ENCODE measurements at regions not wholly inside any gene's neighbourhood (a gene's known extent, or its start where the extent isn't known, plus 50 kb on each side); places are given as distances from the start of the nearest gene placed in this dataset.
A peak's percentile ranks its signal among the peaks of the same experiment; 100 is the strongest.

- WGBS, 3 donors, result 89 to 93% (median 93%) methylated on average over 7 of the region's 7 CpGs
- Histone ChIP-seq H3K27me3 (ENCODE audit: insufficient read depth in 3 of 3, low read length in 2 of 3) (no peaks in the 10 kb centered on the region), H3K4me1 (no peaks in the 10 kb centered on the region), H3K36me3 (ENCODE audit: insufficient read depth in 1 of 2, low read depth in 1 of 2) (no peaks in the 10 kb centered on the region), H3K4me3 (no peak overlapping the region), H3K27ac (no peak overlapping the region), H3K9me3 (no peaks in the 10 kb centered on the region)
- ATAC-seq, result no peak
- TF ChIP-seq CTCF (IDR thresholded peaks at IDR 0.05), result no peak
- intact Hi-C loops (cut with DNase I), result no loop called here
- DNase-seq, result no peak
Measured at GRCh38 chrX:10043386-10043785, 76.2 kb downstream of the CLDN34 start.

- no peaks in the 10 kb centered on the region for H3K27me3 ChIP-seq (ENCODE audit: insufficient read depth in 3 of 3, low read length in 2 of 3)
- no peak for TF ChIP-seq CTCF (IDR thresholded peaks at IDR 0.05)
- WGBS, 3 donors, result 76 to 100% (median 97%) methylated on average over 5 of the region's 5 CpGs
- H3K36me3 ChIP-seq (ENCODE audit: insufficient read depth in 1 of 2, low read depth in 1 of 2), result no peaks in the 10 kb centered on the region
- H3K27ac ChIP-seq, result no peak overlapping the region
- ATAC-seq (no peak), DNase-seq (no peak)
- intact Hi-C loops (cut with DNase I), result no loop called here
- H3K4me3 ChIP-seq, result no peak overlapping the region
- H3K9me3 ChIP-seq, result no peaks in the 10 kb centered on the region
- H3K4me1 ChIP-seq, result peaks cover 2% of the 10 kb centered on the region
Measured at GRCh38 chrX:10044021-10044420, 76.9 kb downstream of the CLDN34 start.

GRCh38 chrX:10045327-10046000 is 78.3 kb downstream of the CLDN34 start:
- no peaks in the 10 kb centered on the region for H3K36me3 ChIP-seq (ENCODE audit: insufficient read depth in 1 of 2, low read depth in 1 of 2)
- ATAC-seq (peak; percentile 69 to 89 (median 78)), DNase-seq (peak in 1 of 2 donors; percentile 64)
- no peak overlapping the region for H3K27ac ChIP-seq
- intact Hi-C loops (cut with DNase I), result no loop called here
- H3K4me3 ChIP-seq, result no peak overlapping the region
- H3K9me3 ChIP-seq, result no peaks in the 10 kb centered on the region
- WGBS, 3 donors, result 55 to 62% (median 59%) methylated on average over 11 to 13 of the region's 13 CpGs
- no peak for TF ChIP-seq CTCF (IDR thresholded peaks at IDR 0.05)
- peaks cover 10% of the 10 kb centered on the region for H3K4me1 ChIP-seq
- no peaks in the 10 kb centered on the region for H3K27me3 ChIP-seq (ENCODE audit: insufficient read depth in 3 of 3, low read length in 2 of 3)

GRCh38 chrX:10047133-10047532 is 80.0 kb downstream of the CLDN34 start:
- Histone ChIP-seq H3K4me1 (peaks cover 12% of the 10 kb centered on the region), H3K9me3 (no peaks in the 10 kb centered on the region), H3K27me3 (ENCODE audit: insufficient read depth in 3 of 3, low read length in 2 of 3) (no peaks in the 10 kb centered on the region), H3K27ac (no peak overlapping the region), H3K4me3 (no peak overlapping the region), H3K36me3 (ENCODE audit: insufficient read depth in 1 of 2, low read depth in 1 of 2) (no peaks in the 10 kb centered on the region)
- intact Hi-C loops (cut with DNase I), result no loop called here
- TF ChIP-seq CTCF (IDR thresholded peaks at IDR 0.05), result no peak
- DNase-seq (peak in 1 of 2 donors; percentile 52), ATAC-seq (no peak)
- WGBS, 3 donors, result 75 to 80% (median 80%) methylated on average over 3 to 7 of the region's 7 CpGs

DNA sequence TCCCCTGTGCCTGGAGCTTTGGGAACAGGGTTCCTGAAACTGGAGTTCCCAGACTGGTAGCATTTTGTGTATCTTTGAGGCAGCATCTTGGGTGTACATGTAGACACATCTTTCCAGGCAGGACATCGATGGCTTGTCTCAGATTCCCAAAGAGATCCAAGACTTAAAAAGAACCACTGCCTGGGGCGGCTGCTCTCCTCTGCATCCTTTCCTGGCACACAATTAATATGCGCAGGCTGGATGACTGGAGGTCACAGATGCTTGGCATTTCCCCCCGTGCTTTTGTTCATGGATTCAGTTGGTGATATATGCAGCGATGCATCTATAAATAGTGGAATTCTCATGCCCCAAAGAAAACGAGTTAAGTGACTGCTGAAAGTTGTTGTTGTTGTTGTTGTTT is 80.5 kb downstream of the CLDN34 start:
- H3K27me3 ChIP-seq (ENCODE audit: insufficient read depth in 3 of 3, low read length in 2 of 3), result no peaks in the 10 kb centered on the region
- ATAC-seq, result no peak

More for the DNA sequence above, 80.5 kb downstream of the CLDN34 start:
- DNase-seq, result no peak
- Histone ChIP-seq H3K27ac (no peak overlapping the region), H3K4me3 (no peak overlapping the region), H3K4me1 (peaks cover 17% of the 10 kb centered on the region), H3K9me3 (no peaks in the 10 kb centered on the region), H3K36me3 (ENCODE audit: insufficient read depth in 1 of 2, low read depth in 1 of 2) (no peaks in the 10 kb centered on the region)
- 22 to 51% (median 29%) methylated on average over 6 of the region's 6 CpGs for WGBS, 3 donors
- no peak for TF ChIP-seq CTCF (IDR thresholded peaks at IDR 0.05)
- intact Hi-C loops (cut with DNase I), result no loop called here
